Stimulated activated CD4-positive, alpha-beta T cell treated with anti-CD3 and anti-CD28 coated beads, Interleukin-2, amount 100 ng/mL, for 24 hours (primary cell): ENCODE measurements at regions not wholly inside any gene's neighbourhood (a gene's known extent, or its start where the extent isn't known, plus 50 kb on each side); places are given as distances from the start of the nearest gene placed in this dataset.

ENCODE experiments used
- DNase-seq, 2 donors: peaks; one replicate each; pipeline ENCODE4 v3.0.0-alpha.2; 2020

DNA sequence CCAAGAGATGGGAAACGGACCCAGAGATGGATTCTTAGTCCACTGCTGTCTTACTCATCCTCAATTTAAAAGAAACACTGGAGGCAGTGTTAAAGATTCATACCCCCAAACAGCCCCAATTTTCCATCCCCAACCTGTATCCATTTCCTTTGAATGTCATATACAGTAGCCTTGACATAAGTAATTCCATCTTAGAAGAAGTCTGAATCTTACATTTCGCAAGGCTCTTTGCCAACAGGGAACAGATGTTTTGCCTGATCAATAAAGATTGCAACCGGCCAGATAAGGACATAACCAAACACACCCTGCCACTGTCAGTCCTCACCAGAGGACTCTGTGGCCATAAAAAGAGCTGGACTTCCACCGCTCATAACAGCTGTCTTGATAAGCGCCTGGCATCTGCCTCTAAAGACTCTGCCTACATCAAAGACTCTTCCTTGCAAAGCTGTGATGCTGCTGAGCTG lies 59.0 kb upstream of the MED9 start:
- no peak for DNase-seq

DNA sequence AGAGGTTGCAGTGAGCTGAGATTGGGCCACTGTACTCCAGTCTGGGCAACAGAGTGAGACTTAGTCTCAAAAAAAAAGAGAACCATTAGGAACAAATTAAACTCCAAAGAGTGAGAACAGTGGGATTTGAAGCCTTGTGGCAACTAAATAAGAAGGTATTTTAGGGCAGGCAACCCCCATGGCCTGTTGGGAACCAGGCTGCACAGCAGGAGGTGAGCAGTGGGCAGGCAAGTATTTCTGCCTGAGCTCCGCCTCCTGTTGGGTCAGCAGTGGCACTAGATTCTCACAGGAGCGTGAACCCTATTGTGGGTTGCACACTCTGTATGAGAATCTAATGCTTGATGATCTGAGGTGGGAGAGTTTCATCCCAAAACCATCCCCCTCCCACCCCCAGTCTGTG lies 57.6 kb upstream of the MED9 start:
- no peak for DNase-seq

DNA sequence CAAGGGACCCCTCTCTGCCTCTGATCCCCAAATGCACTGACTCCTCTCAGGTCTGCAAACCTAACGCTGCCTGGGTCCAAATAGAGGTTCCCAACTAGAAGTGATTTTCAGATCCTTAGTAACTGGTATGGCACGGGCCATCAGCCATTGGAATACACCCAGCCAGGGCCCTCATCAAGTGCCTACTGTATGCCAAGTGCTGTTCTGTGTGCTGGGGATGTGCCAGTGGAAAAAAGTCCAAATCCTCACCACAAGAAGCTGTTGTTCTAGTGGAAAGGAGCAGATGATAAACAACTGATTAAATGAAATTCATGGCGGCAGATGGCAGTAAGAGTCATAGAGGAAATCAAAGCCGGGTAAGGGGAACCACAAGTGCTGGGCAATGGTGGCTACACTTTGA lies 57.2 kb upstream of the MED9 start:
- DNase-seq: no peak

DNA sequence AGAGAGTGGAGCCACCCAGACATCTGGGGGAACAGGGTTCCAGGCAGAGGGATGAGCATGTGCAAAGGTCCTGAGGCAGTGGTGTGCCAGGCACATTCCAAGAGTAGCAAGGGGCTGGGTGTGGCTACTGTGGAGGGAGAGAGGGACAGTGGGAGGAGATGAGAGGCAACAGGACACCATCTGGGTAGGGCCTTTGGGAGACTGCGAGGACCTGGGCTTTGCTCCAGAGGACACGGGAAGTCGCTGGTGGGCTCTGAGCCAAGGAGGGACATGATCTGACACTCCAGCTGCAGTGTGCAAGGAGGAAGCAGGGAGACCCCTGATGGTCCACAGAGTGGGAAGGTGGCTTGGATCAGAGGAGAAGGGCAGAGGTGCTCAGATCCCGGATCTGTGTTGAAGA lies 56.7 kb upstream of the MED9 start:
- DNase-seq: no peak

DNA sequence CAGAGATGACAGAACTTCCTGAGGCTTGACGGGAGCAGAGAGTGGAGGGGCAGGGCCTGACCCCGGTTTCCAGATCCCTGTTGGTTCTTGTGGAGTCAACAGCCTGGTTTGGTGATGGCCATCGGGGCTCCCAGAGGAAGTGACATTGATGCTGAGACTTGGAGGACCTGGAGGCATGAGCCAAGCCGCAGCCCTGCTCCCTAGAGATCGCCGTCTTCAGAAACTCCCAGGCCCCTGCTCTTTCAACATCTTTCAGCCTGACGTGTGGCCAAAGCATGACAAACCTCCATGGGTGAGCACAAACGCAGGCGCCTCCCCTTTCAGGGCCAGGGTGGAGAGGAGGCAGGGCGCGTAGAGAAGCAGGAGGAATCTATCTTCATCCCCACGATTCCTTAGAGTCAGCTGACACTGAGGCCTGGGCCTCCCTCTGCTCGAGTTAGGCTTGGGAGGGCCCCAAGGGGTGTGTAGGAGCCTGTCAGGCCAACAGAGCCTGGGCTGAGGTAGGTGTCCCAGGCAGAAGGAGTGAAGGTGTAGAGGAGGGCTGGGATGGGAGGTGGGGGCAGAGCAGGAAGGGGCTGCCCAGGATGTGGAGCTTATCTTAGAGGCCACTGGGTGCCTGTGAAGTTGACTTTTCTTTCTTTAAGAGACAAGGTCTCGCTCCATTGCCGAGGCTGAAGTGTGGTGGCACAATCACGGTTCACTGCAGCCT lies 56.1 kb upstream of the MED9 start:
- no peak for DNase-seq

DNA sequence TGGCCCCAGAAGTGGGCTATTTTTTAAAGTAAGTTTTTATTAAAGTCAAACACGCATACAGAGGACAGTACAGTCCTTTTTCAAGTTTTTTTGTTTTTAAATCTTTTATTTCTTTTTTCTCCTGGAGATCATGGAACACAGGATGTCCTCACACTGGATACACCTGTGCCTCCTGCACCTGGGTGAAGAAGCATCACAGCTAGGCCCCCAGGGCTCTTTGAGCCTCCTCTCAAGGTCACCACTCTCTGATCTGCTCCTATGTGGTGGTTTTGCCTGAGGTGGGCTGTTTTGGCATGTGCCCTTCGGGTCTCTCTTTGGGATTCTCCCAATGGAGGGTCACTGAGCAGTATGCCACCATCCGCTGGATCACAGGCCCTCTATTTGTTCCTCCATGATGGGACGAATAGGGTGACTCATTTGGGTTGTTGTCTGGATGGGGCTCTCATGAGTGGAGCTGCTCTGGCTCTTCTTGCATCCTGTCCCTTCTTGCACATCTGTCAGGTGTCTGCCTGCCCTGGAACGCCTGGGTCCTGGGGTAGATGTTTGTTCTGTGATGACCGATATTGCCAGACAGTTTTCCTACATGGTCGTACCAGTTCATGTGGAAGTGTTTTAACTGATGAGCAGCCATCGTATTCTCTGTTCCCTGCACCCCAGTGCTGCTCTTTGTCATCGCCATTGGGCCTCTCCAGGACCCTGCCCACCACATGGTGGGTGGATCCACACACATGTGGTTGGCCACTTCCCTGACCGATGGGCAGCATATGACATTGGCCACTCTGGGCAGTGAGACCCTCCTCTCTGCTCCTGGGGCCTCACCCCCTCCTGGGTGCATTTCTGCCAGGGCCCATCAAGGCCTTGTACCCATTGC lies 55.2 kb upstream of the MED9 start:
- no peak for DNase-seq

DNA sequence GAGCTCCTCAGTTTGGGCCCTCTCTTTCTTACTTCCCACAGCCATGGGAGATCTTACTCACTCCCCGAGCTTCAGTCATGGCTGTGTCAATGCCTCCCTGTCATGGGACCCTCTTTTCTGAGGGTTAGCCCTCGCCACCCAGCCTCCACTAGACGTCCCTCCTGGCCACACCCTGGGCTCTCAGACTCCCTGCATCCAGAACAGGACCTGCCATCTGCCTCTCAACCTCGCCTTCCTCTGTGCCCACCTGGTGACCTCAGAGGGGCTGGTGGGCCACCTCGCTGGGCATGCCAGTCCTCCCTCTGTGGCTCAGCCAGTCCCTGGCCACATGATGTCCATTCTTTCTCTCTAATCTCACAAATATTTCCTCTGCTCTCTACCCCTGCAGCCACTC lies 54.6 kb upstream of the MED9 start:
- DNase-seq: no peak

DNA sequence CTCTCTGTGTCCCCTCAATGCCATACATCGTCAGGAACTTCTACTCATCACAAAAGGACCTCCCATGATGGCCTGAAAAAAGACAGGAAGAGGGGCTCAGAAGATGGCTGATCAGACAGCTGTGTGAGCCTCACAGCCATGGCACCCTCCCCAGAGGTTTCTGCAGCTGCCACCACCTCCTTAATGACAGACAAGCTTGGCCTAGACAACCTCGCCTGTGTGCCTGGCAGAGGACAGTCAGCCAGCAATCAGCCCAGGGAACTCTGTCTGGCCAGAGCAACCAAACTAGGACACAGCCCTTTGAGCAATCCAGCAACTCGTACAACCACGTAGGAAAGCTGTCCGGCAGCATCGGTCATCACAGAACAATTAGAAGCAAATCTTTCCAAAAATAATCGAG lies 54.2 kb upstream of the MED9 start:
- no peak for DNase-seq

DNA sequence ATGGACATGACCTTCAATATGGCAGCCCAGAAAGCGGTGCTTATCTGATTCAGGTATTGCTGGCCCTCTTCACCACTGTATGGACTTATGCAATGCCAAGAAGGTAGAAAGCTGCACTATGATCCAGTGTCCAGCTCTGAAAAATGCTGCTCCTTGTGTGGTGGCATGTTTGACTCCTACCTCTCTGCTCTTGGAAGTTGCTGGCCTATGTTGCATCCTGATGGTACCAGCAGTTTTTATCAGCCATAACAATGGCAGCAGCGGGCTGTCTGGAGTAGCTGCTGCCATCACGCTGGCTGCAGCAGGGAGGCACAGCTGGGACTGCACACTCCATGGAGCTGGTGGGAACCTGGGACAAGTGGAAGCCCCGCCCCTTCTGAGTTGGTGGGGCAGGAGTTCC lies 53.1 kb upstream of the MED9 start:
- no peak for DNase-seq

DNA sequence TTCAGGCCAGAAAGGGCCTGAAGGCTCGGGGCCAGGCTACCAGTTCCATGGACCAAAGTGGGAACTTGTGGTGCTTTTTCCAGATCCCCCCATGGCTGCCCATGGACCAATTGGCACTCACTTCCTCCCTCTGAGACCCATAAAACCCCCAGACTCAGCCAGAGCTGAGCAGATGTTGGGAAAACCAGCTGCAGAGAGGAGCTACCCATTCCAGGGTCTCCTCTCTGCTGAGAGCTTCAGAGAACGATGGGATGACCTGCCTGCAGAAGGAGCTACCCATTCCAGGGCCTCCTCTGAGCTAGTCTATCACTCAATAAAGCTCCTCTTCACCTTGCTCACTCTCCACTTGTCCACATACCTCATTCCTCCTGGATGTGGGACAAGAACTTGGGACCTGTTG lies 52.2 kb upstream of the MED9 start:
- DNase-seq: no peak

DNA sequence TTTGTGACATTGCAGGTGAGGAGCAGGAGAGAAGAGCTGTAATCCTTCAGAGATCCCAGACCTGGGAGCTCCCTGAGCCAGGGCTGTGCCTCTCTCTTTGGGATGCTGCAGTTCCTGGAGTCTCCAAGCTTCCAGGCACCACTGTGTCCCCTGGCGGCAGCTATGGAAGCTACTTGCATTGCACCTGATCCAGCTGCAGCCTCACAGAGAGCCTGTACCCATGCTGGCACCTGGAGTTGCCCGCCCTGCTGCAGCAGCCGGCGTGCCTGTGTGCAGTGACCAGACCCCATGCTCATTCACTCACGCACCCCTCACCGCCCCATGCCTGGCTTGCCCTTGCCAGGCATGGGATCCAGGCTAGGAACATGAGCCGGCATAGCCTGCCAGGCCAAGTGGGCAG lies 51.8 kb upstream of the MED9 start:
- no peak for DNase-seq

DNA sequence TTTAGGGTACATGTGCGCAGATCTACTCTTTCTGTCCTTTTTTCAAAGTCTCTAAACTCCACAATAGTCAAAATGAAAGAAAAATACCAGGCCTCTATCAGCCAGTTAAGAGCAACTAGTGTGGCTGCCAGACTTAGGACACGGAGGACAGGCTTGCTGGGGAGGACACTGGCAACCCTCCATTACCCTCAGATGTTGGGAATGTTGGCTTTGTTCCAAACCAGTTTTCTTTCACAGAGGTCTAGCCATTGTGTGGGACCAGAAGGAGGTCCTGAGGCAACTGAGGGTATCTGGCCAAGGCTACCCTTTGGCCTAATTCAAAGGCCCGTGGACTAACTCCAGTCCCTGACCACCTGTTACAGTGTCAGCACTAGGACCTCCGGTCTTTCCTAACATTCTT lies 51.2 kb upstream of the MED9 start:
- no peak for DNase-seq

DNA sequence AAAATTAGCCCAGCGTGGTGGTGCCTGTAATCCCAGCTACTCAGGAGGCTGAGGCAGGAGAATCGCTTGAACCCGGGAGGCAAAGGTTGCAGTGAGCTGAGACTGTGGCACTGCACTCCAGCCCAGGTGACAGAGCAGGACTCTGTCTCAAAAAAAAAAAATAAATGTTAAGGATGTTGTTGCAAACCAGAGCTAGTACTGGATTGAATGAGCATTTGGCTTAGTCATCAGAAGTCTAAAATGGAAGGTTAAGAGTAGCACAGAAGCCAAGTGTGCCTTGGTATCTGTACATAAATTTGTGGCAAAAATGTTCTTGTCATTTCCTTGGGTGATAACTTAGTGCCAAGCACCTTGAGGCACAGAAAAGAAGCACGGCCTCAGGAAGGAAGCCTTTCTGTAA lies 50.6 kb upstream of the MED9 start:
- no peak for DNase-seq
